Lung microvascular endothelial cell (primary cell): ENCODE measurements at regions not wholly inside any gene's neighbourhood (a gene's known extent, or its start where the extent isn't known, plus 50 kb on each side); places are given as distances from the start of the nearest gene placed in this dataset.
A peak's percentile ranks its signal among the peaks of the same experiment; 100 is the strongest.

Experiments used
- DNase-seq, 2 donors: peaks; one replicate each; pipeline versions ENCODE4 v3.0.0 to v3.0.0-alpha.2; 2010; ENCODE audit warnings: low read depth in 2 of 2

DNA sequence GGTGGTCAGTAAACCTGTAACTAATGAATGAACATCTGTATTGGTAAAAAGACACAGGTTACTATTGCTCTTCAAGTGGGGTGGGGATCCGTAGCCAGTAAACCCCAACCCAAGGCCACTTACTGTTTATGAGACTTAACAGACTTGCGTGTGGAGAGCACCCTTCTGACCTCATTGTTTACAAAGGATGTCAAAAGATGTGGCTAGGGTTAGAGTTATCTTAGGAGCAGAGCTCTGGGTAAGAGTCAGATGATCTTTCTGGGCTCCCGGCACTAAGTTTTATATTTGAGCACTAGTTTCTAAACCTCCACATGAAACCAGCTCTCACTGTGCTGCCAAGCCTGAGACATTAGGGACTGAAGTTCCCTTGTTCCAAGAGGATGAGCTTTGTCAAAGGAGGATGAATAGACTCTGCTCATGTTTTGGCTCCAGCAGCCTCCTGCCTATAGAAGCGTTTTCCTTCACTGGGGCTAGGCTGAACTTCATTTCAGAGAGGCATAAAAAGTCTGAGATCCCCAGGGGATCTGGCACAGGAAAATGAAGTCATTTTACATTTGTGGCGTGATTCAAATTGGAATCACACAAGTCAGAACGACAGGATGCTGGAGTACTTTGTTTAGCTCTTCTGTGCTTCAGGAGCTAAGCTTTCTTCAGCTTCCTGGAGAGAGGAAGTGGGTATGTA, 403.1 kb upstream of the TRIB2 start:
- DNase-seq: peak in 1 of 2 donors; percentile 20

- DNase-seq: no peak
Measured at GRCh38 chr2:12314127-12314760, 402.5 kb upstream of the TRIB2 start.

GRCh38 chr2:12315224-12315623, 401.5 kb upstream of the TRIB2 start:
- no peak for DNase-seq

DNA sequence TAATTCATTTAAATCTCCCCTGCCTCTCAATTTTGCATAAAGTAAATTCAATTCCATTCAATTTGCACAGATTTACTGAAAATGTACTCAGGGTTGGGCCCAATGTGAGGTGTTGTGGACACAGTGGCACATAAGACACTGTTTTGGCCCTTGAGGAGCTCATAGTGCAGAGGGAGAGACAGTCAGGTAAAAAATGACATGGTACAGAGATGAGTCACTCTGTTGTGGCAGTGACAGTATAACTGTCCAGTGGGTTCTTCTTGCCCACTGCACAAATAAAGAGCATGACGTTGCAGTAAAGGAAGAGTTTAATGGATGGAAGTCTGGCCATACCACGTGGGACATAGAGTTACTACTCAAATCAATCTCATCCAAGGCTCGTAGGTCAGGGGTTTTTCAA, 400.3 kb upstream of the TRIB2 start:
- DNase-seq: no peak

- no peak for DNase-seq
Measured at GRCh38 chr2:12317286-12317685, 399.4 kb upstream of the TRIB2 start.

GRCh38 chr2:12317814-12318426, 398.8 kb upstream of the TRIB2 start:
- DNase-seq: peak in 1 of 2 donors; percentile 81

- DNase-seq: no peak
Measured at GRCh38 chr2:12318427-12319057, 398.2 kb upstream of the TRIB2 start.

GRCh38 chr2:12320027-12320734, 396.6 kb upstream of the TRIB2 start:
- no peak for DNase-seq

- DNase-seq: peak in 1 of 2 donors; percentile 45
Measured at GRCh38 chr2:12320991-12321641, 395.6 kb upstream of the TRIB2 start.

- no peak for DNase-seq
Measured at GRCh38 chr2:12321886-12322285, 394.9 kb upstream of the TRIB2 start.

DNA sequence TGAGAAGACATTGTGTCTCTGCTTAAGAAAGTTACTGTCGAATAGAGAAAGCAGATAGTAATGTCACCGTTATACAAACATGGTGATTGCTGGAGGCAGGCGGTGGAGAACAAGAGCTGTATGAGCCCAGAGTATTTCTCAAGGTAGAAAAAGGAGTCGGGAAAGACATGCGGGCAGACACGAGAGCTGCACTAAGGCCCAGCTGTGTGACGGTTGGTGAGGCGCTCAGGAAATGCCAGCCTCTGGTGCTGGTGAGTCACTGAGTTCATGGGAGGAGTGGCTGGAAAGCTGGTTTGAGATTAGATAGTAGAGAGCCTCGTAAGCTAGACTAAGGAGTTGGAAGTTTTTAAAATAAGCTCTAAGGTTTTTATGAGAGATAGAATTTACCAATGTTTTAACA, 390.9 kb upstream of the TRIB2 start:
- peak; percentile 12 to 78 for DNase-seq

DNA sequence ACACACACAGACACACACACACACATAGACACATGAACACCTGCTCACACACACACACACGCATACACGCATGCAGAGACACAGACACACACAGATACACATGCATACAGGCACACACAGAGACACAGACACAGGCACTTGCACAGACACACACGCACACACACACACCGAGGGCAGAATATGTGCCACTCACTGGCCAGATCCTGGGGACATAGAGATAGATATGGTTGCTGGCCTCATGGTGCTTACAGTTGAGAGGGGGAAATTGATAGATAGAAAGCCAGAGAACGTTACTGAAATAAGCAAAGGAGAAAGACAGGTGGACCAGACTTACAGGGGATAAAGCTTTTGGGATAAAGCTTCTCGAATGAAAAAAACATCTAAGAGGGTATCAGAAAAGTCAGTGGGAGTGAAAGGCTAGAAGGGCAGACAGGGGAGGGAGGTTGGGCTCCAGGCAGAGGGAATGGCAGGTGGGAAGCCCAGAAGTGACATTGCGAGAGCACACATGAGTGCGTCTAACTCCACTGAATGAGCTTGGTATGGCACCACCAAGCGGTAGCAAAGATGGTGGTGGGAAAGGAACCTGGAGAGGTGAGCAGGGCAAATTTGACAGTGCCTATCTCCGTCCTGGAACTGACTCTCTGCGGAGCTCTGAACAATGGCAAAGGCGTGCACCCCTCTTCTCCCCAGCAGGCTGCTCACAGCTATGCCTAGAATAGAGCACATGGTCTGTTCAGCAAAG, 390.1 kb upstream of the TRIB2 start:
- DNase-seq: peak in 1 of 2 donors; percentile 12

GRCh38 chr2:12330916-12331315, 385.8 kb upstream of the TRIB2 start:
- DNase-seq: peak in 1 of 2 donors; percentile 50

DNA sequence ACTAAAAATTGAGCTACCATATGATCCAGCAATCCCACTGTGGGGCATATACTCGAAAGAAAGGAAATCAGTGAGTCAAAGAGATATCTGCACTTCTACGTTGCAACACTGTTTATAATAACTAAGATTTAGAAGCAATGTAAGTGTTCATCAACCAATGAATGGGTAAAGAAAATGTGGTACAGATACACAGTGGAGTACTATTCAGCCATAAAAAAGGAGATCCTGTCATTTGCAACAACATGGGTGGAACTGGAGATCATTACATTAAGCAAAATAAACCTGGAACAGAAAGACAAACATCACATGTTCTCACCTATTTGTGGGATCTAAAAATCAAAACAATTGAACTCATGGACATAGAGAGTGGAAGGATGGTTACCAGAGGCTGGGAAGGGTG, 385.0 kb upstream of the TRIB2 start:
- no peak for DNase-seq

GRCh38 chr2:12333293-12333692, 383.4 kb upstream of the TRIB2 start:
- DNase-seq: no peak

DNA sequence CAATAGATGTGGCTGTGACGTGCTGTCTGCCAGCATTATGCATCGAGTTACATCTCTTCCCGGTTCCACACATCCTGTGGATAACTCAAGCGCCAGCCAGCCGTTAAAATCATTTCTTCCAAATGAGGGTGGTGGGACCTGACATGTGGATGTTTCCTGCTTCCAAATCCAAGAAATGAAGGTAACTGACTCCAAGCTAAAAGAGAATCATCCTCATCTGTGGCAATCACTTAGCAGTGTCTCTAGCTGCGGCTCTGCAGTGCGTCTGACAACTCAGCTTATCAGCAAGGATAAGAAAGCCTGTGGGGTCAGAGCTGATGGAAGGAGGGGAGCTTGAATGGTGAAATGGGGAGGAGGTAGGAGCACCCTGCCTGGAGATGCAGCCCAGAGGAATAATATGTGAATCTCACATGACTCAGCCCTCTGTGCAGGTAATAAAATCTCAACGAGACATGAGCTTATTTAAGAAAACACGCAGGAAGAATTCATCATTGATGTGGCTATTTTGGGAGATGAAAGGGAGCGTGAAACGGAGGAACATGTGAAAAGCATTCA, 382.2 kb upstream of the TRIB2 start:
- DNase-seq: no peak

DNA sequence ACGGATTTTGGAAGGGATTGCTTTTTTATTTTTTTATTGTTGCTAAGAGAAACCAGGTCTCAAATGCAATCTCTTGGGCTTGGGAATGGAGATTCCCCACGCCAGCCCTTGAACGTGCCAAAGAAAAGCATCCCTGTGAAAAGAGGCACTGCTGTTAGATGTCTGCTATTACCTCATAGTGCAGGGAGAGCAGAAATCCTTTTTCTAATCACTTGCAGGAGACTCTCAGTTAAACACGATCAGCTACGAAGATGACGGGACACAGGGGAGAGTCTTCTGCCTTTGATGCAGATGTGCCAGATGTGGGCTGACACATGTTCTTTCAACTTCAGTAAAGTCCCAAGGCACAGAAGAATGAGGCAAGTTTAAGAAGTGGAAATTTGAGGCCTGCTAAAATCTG, 381.6 kb upstream of the TRIB2 start:
- DNase-seq: no peak

DNA sequence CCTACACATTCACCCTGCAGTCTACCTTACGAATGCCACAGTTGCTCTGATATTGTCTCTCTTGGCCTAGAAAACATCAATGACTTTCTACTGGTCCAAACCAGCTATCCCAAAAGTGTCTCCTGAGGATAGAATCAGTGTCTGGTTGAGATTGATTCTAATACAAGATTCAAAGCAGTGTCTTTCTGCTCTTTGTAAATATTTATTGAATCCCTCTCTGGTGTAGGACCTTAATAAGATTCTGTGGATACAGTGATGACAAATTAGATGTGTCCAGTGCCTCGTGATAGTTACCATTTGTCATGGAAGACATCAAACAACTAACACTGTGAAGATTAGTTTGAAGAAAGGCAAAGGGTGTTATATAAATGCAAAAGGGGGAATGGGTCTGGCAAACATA, 380.7 kb upstream of the TRIB2 start:
- DNase-seq: no peak

DNA sequence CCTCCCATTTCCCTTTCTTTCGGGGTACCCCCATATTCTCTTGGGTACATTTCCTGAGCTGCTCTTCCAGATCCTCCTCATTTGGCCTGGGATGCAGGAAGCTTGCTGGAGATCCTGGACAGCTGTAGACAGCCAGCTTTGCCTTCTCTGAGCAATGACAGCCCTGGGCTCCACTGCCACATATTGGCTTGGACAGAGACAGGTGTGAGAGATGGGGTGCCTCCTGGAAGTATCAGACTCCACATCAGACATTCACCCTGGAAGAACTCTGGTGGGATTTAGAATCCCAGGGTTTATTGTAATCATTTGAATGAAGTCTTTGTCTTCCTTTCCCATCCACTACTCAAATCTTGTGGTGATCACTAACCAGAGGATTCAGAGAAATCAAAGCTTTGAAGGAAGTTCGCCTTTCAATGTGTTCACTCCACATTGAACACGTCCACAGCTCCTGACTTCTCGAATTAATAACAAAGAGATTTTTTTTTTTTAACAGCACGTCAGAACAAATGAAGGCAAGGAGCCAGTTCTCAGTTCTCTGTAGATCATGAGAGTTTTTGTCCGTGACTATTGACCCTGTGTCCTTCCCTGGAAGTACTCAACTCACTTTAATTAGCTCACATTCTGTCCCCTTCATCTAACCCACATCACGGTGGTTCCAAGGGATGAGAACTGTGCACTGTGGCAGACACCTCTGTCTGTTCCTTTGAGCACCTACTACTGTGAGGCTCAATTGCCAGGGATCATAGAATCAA, 377.6 kb upstream of the TRIB2 start:
- no peak for DNase-seq

- DNase-seq: peak in 1 of 2 donors; percentile 4
Measured at GRCh38 chr2:12340164-12340563, 376.6 kb upstream of the TRIB2 start.
